Activated CD4-positive, alpha-beta T cell treated with anti-CD3 and anti-CD28 coated beads for 4 hours (primary cell): ENCODE measurements at regions not wholly inside any gene's neighbourhood (a gene's known extent, or its start where the extent isn't known, plus 50 kb on each side); places are given as distances from the start of the nearest gene placed in this dataset.
"Not testable (repeated sequence)": the region's sequence is repeated elsewhere in the genome, so short reads cannot be mapped to it uniquely, and the experiment has no call there.

Experiments used
- DNase-seq, 2 donors: peaks; one replicate each; pipeline ENCODE4 v3.0.0-alpha.2; 2020

DNA sequence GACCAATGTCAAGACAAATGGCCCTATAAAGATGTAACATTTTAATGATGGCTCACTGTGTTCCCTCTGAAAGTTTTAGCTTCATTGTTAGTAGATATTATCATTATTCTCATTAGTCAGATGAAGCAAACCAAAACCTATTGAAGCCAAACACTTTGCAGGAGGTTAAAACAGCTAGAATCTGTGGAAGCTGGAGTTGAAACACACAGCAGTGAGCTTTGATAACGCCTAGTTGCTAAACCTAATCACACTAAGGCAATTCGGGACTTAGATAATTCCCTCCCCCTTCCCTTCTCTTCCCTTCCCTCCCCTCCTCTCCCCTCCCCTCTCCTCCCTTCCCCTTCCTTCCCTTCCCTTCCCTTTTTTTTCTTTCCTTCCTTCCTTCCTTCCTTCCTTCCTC is 165.7 kb downstream of the TRIB2 start:
- DNase-seq = no peak

DNA sequence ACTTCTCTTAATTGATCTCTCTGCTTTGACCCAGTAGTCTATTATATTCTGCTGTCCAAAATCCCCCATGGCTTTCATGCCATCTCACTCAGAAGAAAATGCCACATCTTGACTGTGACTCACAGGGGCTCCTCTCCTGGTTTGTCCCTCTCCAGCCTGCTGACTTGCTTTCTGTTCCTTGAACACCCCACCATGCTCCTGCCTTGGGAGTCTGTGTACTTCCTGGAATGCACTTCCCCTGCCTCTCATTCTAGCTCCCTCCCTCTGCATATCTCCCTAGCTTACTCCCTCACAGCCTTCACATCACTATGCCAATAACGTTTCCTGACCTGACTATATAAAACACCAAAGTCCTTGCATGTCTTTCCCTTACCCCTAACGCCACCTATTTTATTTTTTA is 167.2 kb downstream of the TRIB2 start:
- no peak for DNase-seq

- DNase-seq = no peak
Measured at GRCh38 chr2:12884713-12885282, 168.1 kb downstream of the TRIB2 start.

DNA sequence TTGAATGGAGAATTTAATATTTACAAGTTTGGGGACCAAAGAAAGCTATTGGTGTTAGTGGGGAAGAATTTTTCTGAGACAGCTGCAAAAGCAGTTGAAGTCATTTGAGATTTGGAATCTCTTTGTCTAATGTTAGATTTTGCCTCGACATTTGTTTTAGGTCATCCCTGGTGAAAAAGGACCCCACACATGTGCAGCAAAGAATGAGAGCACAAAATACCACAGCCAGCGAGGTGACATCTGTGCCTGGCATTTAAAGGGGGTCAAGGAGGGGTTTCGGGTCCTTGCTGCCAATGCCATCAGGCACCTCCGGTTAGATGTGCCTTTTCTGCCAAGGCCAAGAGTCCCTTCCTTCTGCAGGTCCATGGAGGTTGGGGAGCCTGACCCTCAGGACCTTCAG is 173.3 kb downstream of the TRIB2 start:
- no peak for DNase-seq

GRCh38 chr2:12890481-12890991 is 173.8 kb downstream of the TRIB2 start:
- DNase-seq = no peak

- no peak for DNase-seq
Measured at GRCh38 chr2:12895017-12895416, 178.3 kb downstream of the TRIB2 start.

- no peak for DNase-seq
Measured at GRCh38 chr2:12896318-12896982, 179.7 kb downstream of the TRIB2 start.

DNA sequence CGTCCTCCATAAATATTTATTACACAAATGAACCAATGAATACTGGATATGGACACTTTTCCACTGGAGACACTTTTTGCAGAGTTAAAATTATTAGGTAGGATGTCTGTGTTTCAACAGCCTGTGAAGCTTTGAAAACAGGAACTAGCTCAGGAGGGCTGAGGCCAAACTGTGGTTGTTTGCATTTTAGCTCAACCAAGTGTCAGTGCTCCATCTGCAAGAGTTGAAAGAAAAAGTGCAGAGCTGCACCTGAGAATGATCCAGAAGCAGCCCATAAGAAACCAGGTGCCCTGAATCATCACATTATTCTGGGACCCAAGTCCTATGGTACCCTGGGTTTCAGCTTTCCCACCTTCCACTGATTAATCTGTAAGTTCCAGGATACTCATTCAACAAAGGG is 180.4 kb downstream of the TRIB2 start:
- DNase-seq = peak in 1 of 2 donors; percentile 1

DNA sequence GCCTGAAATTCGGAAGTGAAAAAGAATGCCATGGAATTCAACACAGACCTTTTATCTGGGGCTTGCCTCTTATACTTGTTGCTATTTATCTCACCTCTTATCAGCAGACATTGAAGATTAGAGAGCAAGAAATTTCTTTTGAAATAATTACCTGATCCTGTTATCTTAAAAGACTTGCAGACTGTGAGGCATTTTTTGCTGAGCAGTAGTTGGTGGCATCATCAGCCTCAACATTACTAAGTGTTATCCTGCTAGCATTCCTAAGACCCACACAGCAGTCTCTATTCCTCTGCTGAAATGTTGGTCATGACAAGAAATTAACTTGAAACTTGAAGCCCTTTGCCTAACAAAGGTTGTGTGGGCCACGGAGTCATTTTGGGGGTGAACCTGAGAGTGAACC is 186.5 kb downstream of the TRIB2 start:
- no peak for DNase-seq

- DNase-seq = no peak
Measured at GRCh38 chr2:12910431-12910830, 193.7 kb downstream of the TRIB2 start.

DNA sequence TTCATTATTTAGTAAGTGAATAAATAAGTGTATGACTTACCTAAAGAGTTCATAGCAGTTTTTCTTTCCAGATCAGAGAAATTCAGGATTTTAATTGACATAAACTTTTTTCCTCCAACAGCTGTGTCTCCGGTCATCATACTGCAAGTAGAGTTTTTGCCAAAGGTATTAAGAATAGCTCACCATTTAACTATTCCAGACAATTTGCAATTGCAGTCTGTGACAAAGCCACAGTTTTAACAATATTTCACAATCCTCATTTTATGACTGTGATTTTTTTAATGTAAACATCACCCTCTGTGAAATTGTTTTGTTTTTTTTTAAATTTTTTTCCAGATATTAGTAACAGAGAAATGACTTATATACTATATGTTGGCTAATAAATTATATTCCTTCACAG is 199.1 kb downstream of the TRIB2 start:
- DNase-seq = no peak

DNA sequence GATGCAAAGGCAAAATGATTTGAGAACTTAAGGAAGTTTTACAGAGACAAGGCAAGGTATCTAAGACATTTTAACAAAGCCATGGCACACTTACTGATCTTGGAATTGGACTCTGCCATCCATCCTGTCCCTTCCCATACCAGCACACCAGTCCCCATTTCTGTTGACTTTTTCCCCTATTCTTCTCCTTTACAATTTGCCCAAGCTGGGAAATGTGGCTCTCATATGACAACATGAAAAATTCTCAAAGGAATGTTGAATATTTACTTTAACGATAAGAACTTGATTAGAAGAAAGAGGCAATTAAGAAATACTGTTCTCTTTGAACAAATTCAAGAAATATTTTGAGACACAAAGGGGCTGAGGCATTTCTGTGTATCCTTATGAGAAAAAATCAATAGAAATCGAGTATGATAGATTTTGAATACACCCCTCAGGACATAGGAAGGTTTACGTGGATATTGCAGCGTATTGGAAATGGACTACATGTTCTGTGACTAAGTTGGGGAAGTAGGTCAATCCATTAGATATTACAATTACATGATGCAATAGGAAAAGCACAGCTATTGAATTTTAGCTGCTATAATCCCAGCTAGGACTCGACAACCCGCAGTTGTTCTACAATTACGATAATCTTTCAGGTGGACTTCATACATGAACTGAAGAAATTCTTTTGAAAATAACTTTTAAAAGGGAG is 201.6 kb downstream of the TRIB2 start:
- DNase-seq = no peak

DNA sequence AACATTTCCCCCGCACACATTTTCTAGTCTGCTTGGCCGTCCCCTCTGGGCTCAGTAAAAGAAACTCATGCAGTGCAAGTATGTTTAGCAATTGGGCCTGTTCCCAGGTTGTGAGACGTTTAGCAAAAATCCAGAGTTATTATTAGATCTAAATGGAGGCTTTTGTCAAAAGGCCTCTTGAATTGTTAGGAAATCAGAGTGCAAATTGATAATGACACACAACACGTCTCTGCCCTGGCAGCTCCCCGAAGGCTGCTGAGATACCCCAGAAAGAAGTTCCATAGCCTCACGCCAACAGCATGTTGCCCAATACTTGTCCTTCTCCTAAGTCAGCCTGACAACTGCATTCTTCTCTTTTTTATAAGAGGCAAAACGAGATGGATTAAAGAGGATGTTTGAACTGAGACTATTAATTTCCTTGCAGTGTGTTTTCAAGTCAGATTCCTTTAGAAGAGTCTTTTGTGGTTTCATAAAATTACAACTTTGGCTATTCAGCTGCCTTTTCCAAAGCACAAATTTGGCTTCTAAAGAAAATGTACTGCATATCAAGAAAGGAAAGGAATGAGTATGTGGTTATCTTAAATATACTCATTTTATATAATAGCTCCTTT is 202.2 kb downstream of the TRIB2 start:
- DNase-seq = no peak

GRCh38 chr2:12921321-12921720 is 204.6 kb downstream of the TRIB2 start:
- no peak for DNase-seq

DNA sequence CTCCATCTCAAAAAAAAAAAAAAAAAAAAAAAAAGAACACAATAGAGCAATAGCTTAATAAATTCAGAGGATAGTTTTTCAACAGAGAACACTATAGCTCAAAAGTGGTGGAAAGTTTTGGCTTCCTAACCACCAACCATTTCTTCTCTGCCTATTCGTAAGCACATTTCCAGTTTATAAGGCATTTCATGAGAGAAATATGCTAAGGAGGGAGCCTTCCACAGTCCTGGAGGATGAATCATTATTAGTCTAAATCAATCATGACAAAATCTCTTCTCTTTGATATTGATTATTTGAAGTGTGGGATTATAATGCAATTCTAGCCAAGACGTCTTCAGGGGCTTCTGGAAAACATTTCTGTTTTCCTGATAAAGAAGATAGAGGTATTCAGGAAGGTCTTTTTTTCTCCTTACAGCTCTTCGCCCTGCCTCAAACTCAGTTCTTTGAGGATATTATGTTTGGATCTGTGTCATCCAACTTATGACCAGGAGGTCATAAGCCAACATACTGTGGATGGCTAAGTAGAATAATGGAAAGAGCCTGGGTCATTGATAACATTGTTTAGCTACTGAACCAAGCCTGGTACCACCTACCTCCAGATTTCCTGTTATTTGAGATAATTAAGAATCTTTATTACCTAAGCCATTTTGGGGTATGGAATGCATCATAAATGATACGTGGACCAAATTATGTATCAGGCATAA is 207.3 kb downstream of the TRIB2 start:
- DNase-seq = no peak

GRCh38 chr2:12926641-12927040 is 209.9 kb downstream of the TRIB2 start:
- DNase-seq = not testable (repeated sequence)

DNA sequence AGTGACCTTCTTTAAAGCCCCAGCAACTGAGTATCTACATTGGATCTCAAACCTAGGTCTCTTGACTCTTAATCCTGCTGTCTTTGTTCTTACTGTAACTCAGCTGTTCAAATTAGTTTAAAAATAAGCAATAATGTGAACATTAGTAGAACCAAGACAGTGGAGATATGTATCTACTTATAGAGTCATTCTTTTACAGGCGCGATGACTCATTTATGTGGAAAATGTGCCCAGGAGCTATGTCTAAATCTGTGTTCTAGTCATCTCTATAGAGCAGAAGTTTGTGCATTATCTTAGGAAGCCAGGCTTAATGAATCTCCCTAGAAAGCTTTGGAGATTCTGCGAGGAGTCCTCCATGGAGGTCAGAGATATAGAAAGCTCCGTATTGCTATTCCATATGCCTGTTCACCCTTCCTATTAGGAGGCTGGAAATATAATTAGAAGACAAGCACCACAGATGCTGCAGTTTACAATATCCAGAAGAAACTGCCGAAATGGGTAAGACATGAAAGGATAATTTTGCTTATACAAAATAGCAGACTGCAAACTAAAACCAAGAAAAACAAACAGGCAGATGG is 211.6 kb downstream of the TRIB2 start:
- no peak for DNase-seq

DNA sequence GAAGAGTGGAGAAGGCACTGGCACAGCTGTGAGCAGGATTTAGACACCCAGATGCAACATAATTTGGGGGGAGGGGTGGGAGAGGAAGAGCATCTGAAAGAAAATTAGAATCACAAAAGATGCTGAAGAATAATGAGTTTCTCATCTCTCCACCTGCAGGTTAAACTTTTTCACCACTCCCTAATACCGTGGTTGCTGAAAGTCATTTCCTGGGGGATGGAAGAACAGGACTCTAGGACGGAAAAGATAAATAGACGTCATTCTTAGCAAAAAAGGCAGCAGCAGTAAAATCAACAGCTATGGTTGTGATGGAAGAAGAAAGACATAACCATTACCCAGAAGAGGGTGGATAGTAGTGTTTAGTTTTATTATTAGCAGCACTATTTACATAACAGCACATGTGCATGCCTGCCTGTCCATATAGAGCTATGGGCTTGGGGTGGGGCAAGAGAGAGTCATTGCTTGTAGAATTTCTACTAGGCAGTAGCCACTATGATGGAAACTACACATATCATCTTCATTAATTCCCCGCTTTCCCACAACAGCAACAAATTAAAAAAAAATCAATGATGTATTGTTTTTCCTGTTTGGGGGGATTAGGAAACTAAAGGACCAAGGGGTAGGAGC is 212.2 kb downstream of the TRIB2 start:
- DNase-seq = no peak

DNA sequence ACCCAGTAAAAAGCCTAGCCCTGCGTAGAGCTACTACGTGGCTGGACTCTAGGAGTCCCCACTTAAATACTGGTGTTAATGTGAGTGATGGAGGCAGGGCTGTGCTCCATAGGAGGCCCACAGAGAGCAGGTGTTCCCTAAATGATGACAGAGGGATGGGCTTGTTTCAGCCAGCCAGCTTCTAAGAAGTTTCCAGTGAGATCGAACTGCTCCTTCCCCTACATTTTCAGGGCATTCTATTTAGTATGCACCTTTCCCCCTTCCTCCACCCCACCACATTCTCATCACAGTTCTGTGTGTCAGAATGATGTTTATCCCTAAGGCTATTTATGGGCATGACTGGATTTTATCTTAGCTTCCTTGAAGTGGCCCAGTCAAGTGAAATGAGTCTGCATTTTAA is 213.0 kb downstream of the TRIB2 start:
- no peak for DNase-seq

GRCh38 chr2:12930391-12930790 is 213.7 kb downstream of the TRIB2 start:
- no peak for DNase-seq

DNA sequence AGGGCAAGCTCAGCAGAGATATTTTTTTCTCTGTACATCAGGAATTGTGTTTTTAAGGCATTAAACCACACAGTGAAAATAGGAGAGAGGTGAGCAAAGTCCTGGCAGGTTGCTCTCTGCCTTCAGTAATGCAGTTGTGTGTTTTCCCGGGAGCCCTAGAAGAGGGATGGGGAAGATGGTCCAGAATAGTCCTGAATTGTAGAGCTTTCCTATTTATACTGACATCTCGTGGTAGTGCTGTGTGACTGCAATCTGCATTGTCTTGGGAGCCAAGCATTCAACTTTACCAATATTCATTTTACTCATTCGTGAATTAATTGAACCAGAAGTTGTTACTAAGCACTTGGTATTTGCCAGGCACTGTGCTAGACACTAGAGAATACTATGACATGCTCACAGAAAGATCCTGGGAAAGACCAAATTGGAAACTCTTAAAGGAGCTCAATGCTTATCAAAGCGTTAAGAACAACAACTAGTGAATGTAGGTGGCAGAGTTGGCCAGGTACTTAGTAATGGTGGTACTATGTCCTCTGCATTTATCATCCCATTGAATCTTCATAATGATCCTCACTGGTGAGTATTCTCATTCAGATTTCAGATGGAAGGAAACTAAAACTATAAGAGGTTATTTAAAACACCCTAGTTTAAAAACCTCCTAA is 214.6 kb downstream of the TRIB2 start:
- DNase-seq = peak in 1 of 2 donors; percentile 5

GRCh38 chr2:12932192-12932591 is 215.5 kb downstream of the TRIB2 start:
- no peak for DNase-seq
